ENCODE measurements at regions not wholly inside any gene's neighbourhood (a gene's known extent, or its start where the extent isn't known, plus 50 kb on each side); places are given as distances from the start of the nearest gene placed in this dataset.

GRCh38 chr2:66674087-66674486, 239.2 kb downstream of the MEIS1 start:
- TF ChIP-seq, protein P1, sequence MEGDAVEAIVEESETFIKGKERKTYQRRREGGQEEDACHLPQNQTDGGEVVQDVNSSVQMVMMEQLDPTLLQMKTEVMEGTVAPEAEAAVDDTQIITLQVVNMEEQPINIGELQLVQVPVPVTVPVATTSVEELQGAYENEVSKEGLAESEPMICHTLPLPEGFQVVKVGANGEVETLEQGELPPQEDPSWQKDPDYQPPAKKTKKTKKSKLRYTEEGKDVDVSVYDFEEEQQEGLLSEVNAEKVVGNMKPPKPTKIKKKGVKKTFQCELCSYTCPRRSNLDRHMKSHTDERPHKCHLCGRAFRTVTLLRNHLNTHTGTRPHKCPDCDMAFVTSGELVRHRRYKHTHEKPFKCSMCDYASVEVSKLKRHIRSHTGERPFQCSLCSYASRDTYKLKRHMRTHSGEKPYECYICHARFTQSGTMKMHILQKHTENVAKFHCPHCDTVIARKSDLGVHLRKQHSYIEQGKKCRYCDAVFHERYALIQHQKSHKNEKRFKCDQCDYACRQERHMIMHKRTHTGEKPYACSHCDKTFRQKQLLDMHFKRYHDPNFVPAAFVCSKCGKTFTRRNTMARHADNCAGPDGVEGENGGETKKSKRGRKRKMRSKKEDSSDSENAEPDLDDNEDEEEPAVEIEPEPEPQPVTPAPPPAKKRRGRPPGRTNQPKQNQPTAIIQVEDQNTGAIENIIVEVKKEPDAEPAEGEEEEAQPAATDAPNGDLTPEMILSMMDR (IDR thresholded peaks at IDR 0.05; ENCODE audit: low read depth, low read length, poor library complexity, severe bottlenecking): no peak
- no peak for TF ChIP-seq EZH2phosphoT487 (IDR thresholded peaks at IDR 0.05; ENCODE audit: borderline replicate concordance, low read length)
